ENCODE measurements at regions not wholly inside any gene's neighbourhood (a gene's known extent, or its start where the extent isn't known, plus 50 kb on each side); places are given as distances from the start of the nearest gene placed in this dataset.

GRCh38 chr3:72111265-72112205 lies 326.6 kb upstream of the PROK2 start:
- DNase-seq (ENCODE audit: low spot score) = no peak

- DNase-seq (ENCODE audit: low spot score) = no peak
Observed at GRCh38 chr3:72109327-72110259, 324.6 kb upstream of the PROK2 start.

GRCh38 chr3:72105306-72105705 lies 320.4 kb upstream of the PROK2 start:
- peak; percentile 73 for DNase-seq (ENCODE audit: low spot score)

GRCh38 chr3:72102112-72102616 lies 317.2 kb upstream of the PROK2 start:
- no peak for DNase-seq (ENCODE audit: low spot score)

- no peak for DNase-seq (ENCODE audit: low spot score)
Observed at GRCh38 chr3:72101494-72101893, 316.5 kb upstream of the PROK2 start.

- DNase-seq (ENCODE audit: low spot score) = peak; percentile 71
Observed at GRCh38 chr3:72100601-72101187, 315.7 kb upstream of the PROK2 start.

- no peak for DNase-seq (ENCODE audit: low spot score)
Observed at GRCh38 chr3:72100080-72100511, 315.1 kb upstream of the PROK2 start.

- DNase-seq (ENCODE audit: low spot score) = no peak
Observed at GRCh38 chr3:72099326-72100079, 314.6 kb upstream of the PROK2 start.

GRCh38 chr3:72097053-72097452 lies 312.1 kb upstream of the PROK2 start:
- DNase-seq (ENCODE audit: low spot score) = no peak

GRCh38 chr3:72095521-72095920 lies 310.6 kb upstream of the PROK2 start:
- DNase-seq (ENCODE audit: low spot score) = no peak

GRCh38 chr3:72093992-72094334 lies 309.0 kb upstream of the PROK2 start:
- no peak for DNase-seq (ENCODE audit: low spot score)

- no peak for DNase-seq (ENCODE audit: low spot score)
Observed at GRCh38 chr3:72093270-72093991, 308.5 kb upstream of the PROK2 start.

- DNase-seq (ENCODE audit: low spot score) = no peak
Observed at GRCh38 chr3:72092778-72093177, 307.8 kb upstream of the PROK2 start.

- DNase-seq (ENCODE audit: low spot score) = no peak
Observed at GRCh38 chr3:72088486-72089025, 303.6 kb upstream of the PROK2 start.

GRCh38 chr3:72087420-72087819 lies 302.5 kb upstream of the PROK2 start:
- no peak for DNase-seq (ENCODE audit: low spot score)

- DNase-seq (ENCODE audit: low spot score) = no peak
Observed at GRCh38 chr3:72086743-72087087, 301.8 kb upstream of the PROK2 start.

GRCh38 chr3:72086042-72086742 lies 301.2 kb upstream of the PROK2 start:
- DNase-seq (ENCODE audit: low spot score) = no peak

GRCh38 chr3:72085036-72085435 lies 300.1 kb upstream of the PROK2 start:
- no peak for DNase-seq (ENCODE audit: low spot score)

GRCh38 chr3:72082776-72083462 lies 298.0 kb upstream of the PROK2 start:
- DNase-seq (ENCODE audit: low spot score) = no peak

Measured in putamen (tissue), 1 donor.